Upper lobe of right lung (tissue), 1 donor: ENCODE measurements at regions not wholly inside any gene's neighbourhood (a gene's known extent, or its start where the extent isn't known, plus 50 kb on each side); places are given as distances from the start of the nearest gene placed in this dataset. TPM values are rescaled to one million over a fixed set of nuclear protein-coding genes. Genes with fewer than 3 reads are reported as not detected.

Experiments
- ATAC-seq: fragments of 200-7000 bp; cut with Tn5 transposase; one replicate; pipeline ENCODE4 v1.9.1; 2020; ENCODE audit warnings: mild to moderate bottlenecking, moderate library complexity
- DNase-seq: peaks from one replicate; pipeline ENCODE4 v3.0.0-alpha.2; 2020
- H3K27ac ChIP-seq: fragments of 200-600 bp; one replicate; pipeline ENCODE4 v1.8.0; 2022
- H3K27me3 ChIP-seq: fragments of 200-600 bp; one replicate; pipeline ENCODE4 v1.8.0; 2022; ENCODE audit warnings: mild to moderate bottlenecking
- H3K36me3 ChIP-seq: fragments of 200-600 bp; one replicate; pipeline ENCODE4 v1.8.0; 2022
- H3K4me1 ChIP-seq: fragments of 200-600 bp; one replicate; pipeline ENCODE4 v1.8.0; 2022
- H3K4me3 ChIP-seq: fragments of 200-600 bp; one replicate; pipeline ENCODE4 v1.8.0; 2022; ENCODE audit warnings: mild to moderate bottlenecking
- H3K9me3 ChIP-seq: fragments of 200-600 bp; one replicate; pipeline ENCODE4 v1.8.0; 2022
- CTCF ChIP-seq: fragments of 200-600 bp; IDR thresholded peaks from one replicate; pipeline ENCODE4 v1.8.0; 2022; ENCODE audit warnings: antibody characterized with exemption
- intact Hi-C: fragments of 100-400 bp; cut with DNase I; formaldehyde crosslinking; loops from one replicate; pipeline ENCODE4 v1.11.0; 2022
- microRNA-seq: library from miRNA; unstranded; fragments of <30 nt; microRNA quantifications from one replicate; pipeline ENCODE4 v1.2.0, GENCODE V29; 2020; ENCODE audit warnings: borderline microRNAs expressed
- donor health status: DM: no; HTN: yes; CAD: no; lungs with severe emphysema.

GRCh38 chr2:10252661-10253060 lies 50.0 kb upstream of the HPCAL1 start:
- Histone ChIP-seq H3K27me3 (no peaks in the 10 kb centered on the region), H3K4me3 (no peak overlapping the region), H3K9me3 (peaks cover 7% of the 10 kb centered on the region), H3K36me3 (no peaks in the 10 kb centered on the region), H3K4me1 (no peaks in the 10 kb centered on the region), H3K27ac (no peak overlapping the region)
- intact Hi-C loops: no loop called here
- ATAC-seq: no peak
- peak; percentile 43 for DNase-seq
- TF ChIP-seq CTCF: no peak

Small RNAs in the stretch of these regions (microRNA-seq; reads per million reads assigned to microRNA genes)
- gene MIR4261: not detected
